Esophagus squamous epithelium (tissue), 4 donors: ENCODE measurements at regions not wholly inside any gene's neighbourhood (a gene's known extent, or its start where the extent isn't known, plus 50 kb on each side); places are given as distances from the start of the nearest gene placed in this dataset.

ENCODE experiments used
- POLR2A ChIP-seq, 4 donors: fragments of 450-650 bp; IDR thresholded peaks; one replicate each; pipeline ENCODE4 v1.6.1; 2017; ENCODE audit warnings: antibody characterized with exemption in 4 of 4, mild to moderate bottlenecking in 4 of 4, moderate library complexity in 3 of 4
- TF ChIP-seq, protein P1 (sequence below), 6 experiments: fragments of 450-650 bp in 4 of 6; fragments of 200-600 bp in 2 of 6; sonication (generic) in 2 of 6; IDR thresholded peaks; one replicate each; pipeline ENCODE4 v1.5.1; 2016 to 2019; ENCODE audit warnings: antibody characterized with exemption in 6 of 6, mild to moderate bottlenecking in 4 of 6, moderate library complexity in 4 of 6

- TF ChIP-seq, protein P1, sequence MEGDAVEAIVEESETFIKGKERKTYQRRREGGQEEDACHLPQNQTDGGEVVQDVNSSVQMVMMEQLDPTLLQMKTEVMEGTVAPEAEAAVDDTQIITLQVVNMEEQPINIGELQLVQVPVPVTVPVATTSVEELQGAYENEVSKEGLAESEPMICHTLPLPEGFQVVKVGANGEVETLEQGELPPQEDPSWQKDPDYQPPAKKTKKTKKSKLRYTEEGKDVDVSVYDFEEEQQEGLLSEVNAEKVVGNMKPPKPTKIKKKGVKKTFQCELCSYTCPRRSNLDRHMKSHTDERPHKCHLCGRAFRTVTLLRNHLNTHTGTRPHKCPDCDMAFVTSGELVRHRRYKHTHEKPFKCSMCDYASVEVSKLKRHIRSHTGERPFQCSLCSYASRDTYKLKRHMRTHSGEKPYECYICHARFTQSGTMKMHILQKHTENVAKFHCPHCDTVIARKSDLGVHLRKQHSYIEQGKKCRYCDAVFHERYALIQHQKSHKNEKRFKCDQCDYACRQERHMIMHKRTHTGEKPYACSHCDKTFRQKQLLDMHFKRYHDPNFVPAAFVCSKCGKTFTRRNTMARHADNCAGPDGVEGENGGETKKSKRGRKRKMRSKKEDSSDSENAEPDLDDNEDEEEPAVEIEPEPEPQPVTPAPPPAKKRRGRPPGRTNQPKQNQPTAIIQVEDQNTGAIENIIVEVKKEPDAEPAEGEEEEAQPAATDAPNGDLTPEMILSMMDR (IDR thresholded peaks at IDR 0.05) = no peak
- no peak for TF ChIP-seq POLR2A (IDR thresholded peaks at IDR 0.05)
Observed at GRCh38 chr2:239563561-239563960, 162.7 kb upstream of the HDAC4 start.
